HEK293T (cell line): ENCODE measurements at regions not wholly inside any gene's neighbourhood (a gene's known extent, or its start where the extent isn't known, plus 50 kb on each side); places are given as distances from the start of the nearest gene placed in this dataset.

ENCODE experiments used
- ARNT ChIP-seq: fragments of 450-650 bp; IDR thresholded peaks from 2 replicates; pipeline ENCODE4 v1.6.1; 2017; ENCODE audit warnings: mild to moderate bottlenecking
- CTBP1 ChIP-seq: fragments of 450-650 bp; IDR thresholded peaks from 2 replicates; pipeline ENCODE4 v1.6.1; 2016; ENCODE audit warnings: borderline replicate concordance
- FOXA1 ChIP-seq: fragments of 450-650 bp; IDR thresholded peaks from 2 replicates; pipeline ENCODE4 v1.6.1; 2016; ENCODE audit warnings: mild to moderate bottlenecking
- SP1 ChIP-seq: fragments of 450-650 bp; IDR thresholded peaks from 2 replicates; pipeline ENCODE4 v1.6.1; 2017
- SUZ12 ChIP-seq: fragments of 450-650 bp; IDR thresholded peaks from 2 replicates; pipeline ENCODE4 v1.6.1; 2016; ENCODE audit warnings: mild to moderate bottlenecking
- TARDBP ChIP-seq: fragments of 450-650 bp; IDR thresholded peaks from 2 replicates; pipeline ENCODE4 v1.6.1; 2016
- ZNF384 ChIP-seq: fragments of 450-650 bp; IDR thresholded peaks from 2 replicates; pipeline ENCODE4 v1.6.1; 2016
- TF ChIP-seq, protein P1 (sequence below): fragments of 450-650 bp; IDR thresholded peaks from 2 replicates; pipeline ENCODE4 v1.6.1; 2016

GRCh38 chr7:142539901-142540300, 209.4 kb upstream of the PRSS1 start:
- TF ChIP-seq SP1 (no peak), SUZ12 (no peak), ARNT (no peak), TARDBP (no peak), CTBP1 (no peak), FOXA1 (no peak), ZNF384 (no peak)
- TF ChIP-seq, protein P1, sequence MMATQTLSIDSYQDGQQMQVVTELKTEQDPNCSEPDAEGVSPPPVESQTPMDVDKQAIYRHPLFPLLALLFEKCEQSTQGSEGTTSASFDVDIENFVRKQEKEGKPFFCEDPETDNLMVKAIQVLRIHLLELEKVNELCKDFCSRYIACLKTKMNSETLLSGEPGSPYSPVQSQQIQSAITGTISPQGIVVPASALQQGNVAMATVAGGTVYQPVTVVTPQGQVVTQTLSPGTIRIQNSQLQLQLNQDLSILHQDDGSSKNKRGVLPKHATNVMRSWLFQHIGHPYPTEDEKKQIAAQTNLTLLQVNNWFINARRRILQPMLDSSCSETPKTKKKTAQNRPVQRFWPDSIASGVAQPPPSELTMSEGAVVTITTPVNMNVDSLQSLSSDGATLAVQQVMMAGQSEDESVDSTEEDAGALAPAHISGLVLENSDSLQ: no peak
